BJ (cell line): ENCODE measurements at regions not wholly inside any gene's neighbourhood (a gene's known extent, or its start where the extent isn't known, plus 50 kb on each side); places are given as distances from the start of the nearest gene placed in this dataset.

ENCODE experiments used
- CTCF ChIA-PET: fragments of 350-600 bp; formaldehyde crosslinking; extraction: SDS; loops from one replicate; lab custom pipeline; 2021; ENCODE audit warnings: antibody characterized with exemption, inconsistent platforms; lab: Yijun Ruan, JAX
- POLR2A ChIA-PET: fragments of 300-600 bp; sonication (Branson Sonifier 250); formaldehyde crosslinking; extraction: SDS; loops from one replicate; lab custom pipeline; 2021; ENCODE audit warnings: antibody characterized with exemption; lab: Charles Lee
- DNase-seq: peaks from one replicate; pipeline ENCODE4 v3.0.0-alpha.2; 2011; ENCODE audit warnings: low read depth
- H3K27me3 ChIP-seq: 2 replicates; pipeline ENCODE4 v1.6.0; 2011; ENCODE audit warnings: low read length; ENCODE audit not compliant: control insufficient read depth, insufficient read depth
- H3K36me3 ChIP-seq: 2 replicates; pipeline ENCODE4 v1.5.1; 2011; ENCODE audit warnings: low read length; ENCODE audit not compliant: control insufficient read depth, insufficient read depth
- H3K4me3 ChIP-seq: 2 replicates; pipeline ENCODE4 v1.5.1; 2011; ENCODE audit warnings: low read depth, mild to moderate bottlenecking, control low read depth, low read length
- CTCF ChIP-seq: IDR thresholded peaks from 2 replicates; pipeline ENCODE4 v1.5.1; 2011; ENCODE audit warnings: low read depth, mild to moderate bottlenecking, control low read depth, inconsistent platforms, low read length, moderate library complexity; ENCODE audit not compliant: insufficient read depth

- no peak for DNase-seq
- CTCF ChIA-PET, result interaction anchor here (0.6 to 1.6 kb wide), 2 partner anchors 18 to 75 kb away, joined by 3 to 5 read pairs; no protein-coding TSS in a partner anchor
- POLR2A ChIA-PET, result no interaction called here
- no peak overlapping the region for H3K4me3 ChIP-seq
- H3K36me3 ChIP-seq, result no peaks in the 10 kb centered on the region
- no peak for TF ChIP-seq CTCF
- no peaks in the 10 kb centered on the region for H3K27me3 ChIP-seq
Measured at GRCh38 chr2:134170294-134170693, 83.6 kb upstream of the MGAT5 start.

GRCh38 chr2:134170700-134171099 lies 83.2 kb upstream of the MGAT5 start:
- Histone ChIP-seq H3K4me3 (no peak overlapping the region), H3K27me3 (no peaks in the 10 kb centered on the region), H3K36me3 (no peaks in the 10 kb centered on the region)
- no peak for DNase-seq
- no peak for TF ChIP-seq CTCF
- CTCF ChIA-PET, result interaction anchor here (0.6 to 1.6 kb wide), 2 partner anchors 18 to 75 kb away, joined by 3 to 5 read pairs; no protein-coding TSS in a partner anchor
- POLR2A ChIA-PET, result no interaction called here

- no peak overlapping the region for H3K4me3 ChIP-seq
- H3K27me3 ChIP-seq, result no peaks in the 10 kb centered on the region
- CTCF ChIA-PET, result interaction anchor here (1.2 to 1.3 kb wide), 2 partner anchors 8 to 25 kb away, joined by 3 read pairs; no protein-coding TSS in a partner anchor
- no peak for TF ChIP-seq CTCF
- no peak for DNase-seq
- POLR2A ChIA-PET, result interaction anchor here (0.6 kb wide), 1 partner anchor 16 kb away, joined by 11 read pairs; no protein-coding TSS in a partner anchor
- H3K36me3 ChIP-seq, result no peaks in the 10 kb centered on the region
Measured at GRCh38 chr2:134173338-134174016, 80.4 kb upstream of the MGAT5 start.

GRCh38 chr2:134174711-134175110 lies 79.2 kb upstream of the MGAT5 start:
- H3K27me3 ChIP-seq, result no peaks in the 10 kb centered on the region
- no peak for TF ChIP-seq CTCF
- CTCF ChIA-PET, result interaction anchor here (1.3 kb wide), 1 partner anchor 24 kb away, joined by 3 read pairs; no protein-coding TSS in a partner anchor
- DNase-seq, result no peak
- H3K36me3 ChIP-seq, result no peaks in the 10 kb centered on the region
- no peak overlapping the region for H3K4me3 ChIP-seq
- POLR2A ChIA-PET, result no interaction called here

GRCh38 chr2:134175834-134176233 lies 78.0 kb upstream of the MGAT5 start:
- H3K36me3 ChIP-seq, result no peaks in the 10 kb centered on the region
- no peak overlapping the region for H3K4me3 ChIP-seq
- no peak for TF ChIP-seq CTCF
- DNase-seq, result no peak
- POLR2A ChIA-PET, result interaction anchor here (0.7 kb wide), 1 partner anchor 273 kb away, joined by 3 read pairs; no protein-coding TSS in a partner anchor
- CTCF ChIA-PET, result no interaction called here
- no peaks in the 10 kb centered on the region for H3K27me3 ChIP-seq
